Gastrocnemius medialis (tissue), 4 donors: ENCODE measurements at regions not wholly inside any gene's neighbourhood (a gene's known extent, or its start where the extent isn't known, plus 50 kb on each side); places are given as distances from the start of the nearest gene placed in this dataset.

Experiments
- ATAC-seq, 2 donors: fragments of 150-250 bp; one replicate each; pipeline ENCODE4 v1.9.1; 2016
- DNase-seq, 2 donors: peaks; one replicate each; pipeline ENCODE4 v3.0.0-alpha.2; 2019
- H3K27ac ChIP-seq, 4 donors: fragments of 200-600 bp; sonication (generic); 1 replicate in 1 of 4; 2 replicates in 3 of 4; pipeline ENCODE4 v1.5.1; 2016 to 2018; ENCODE audit warnings: mild to moderate bottlenecking in 2 of 4, moderate library complexity in 1 of 4
- H3K27me3 ChIP-seq, 3 donors: fragments of 200-600 bp; sonication (generic) in 2 of 3; 1 replicate in 1 of 3; 2 replicates in 2 of 3; pipeline versions ENCODE4 v1.5.1 to v1.6.0; 2016 to 2019; ENCODE audit warnings: mild to moderate bottlenecking in 1 of 3, moderate library complexity in 1 of 3
- H3K36me3 ChIP-seq, 2 donors: fragments of 200-600 bp; sonication (generic) in 1 of 2; one replicate each; pipeline ENCODE4 v1.5.1; 2017 to 2018
- H3K4me1 ChIP-seq, 2 donors: fragments of 200-600 bp; sonication (generic) in 1 of 2; one replicate each; pipeline ENCODE4 v1.5.1; 2016 to 2017; ENCODE audit warnings: mild to moderate bottlenecking in 2 of 2
- H3K4me3 ChIP-seq, 4 donors: fragments of 200-600 bp; sonication (generic) in 3 of 4; 1 replicate in 1 of 4; 2 replicates in 3 of 4; pipeline ENCODE4 v1.5.1; 2016 to 2019; ENCODE audit warnings: mild to moderate bottlenecking in 2 of 4
- H3K9me3 ChIP-seq, 3 donors: fragments of 200-600 bp; sonication (generic) in 2 of 3; 1 replicate in 1 of 3; 2 replicates in 2 of 3; pipeline ENCODE4 v1.5.1; 2016 to 2019
- CTCF ChIP-seq, 5 experiments: fragments of 450-650 bp in 3 of 5; fragments of 200-600 bp in 2 of 5; sonication (generic) in 2 of 5; IDR thresholded peaks in 4 of 5; conservative IDR thresholded peaks in 1 of 5; 1 replicate in 4 of 5; 2 replicates in 1 of 5; pipeline ENCODE4 v1.5.1; 2016 to 2019; ENCODE audit warnings: antibody characterized with exemption in 5 of 5, mild to moderate bottlenecking in 3 of 5, moderate library complexity in 3 of 5
- POLR2A ChIP-seq, 2 donors: fragments of 450-650 bp; IDR thresholded peaks; one replicate each; pipeline ENCODE4 v1.6.1; 2017; ENCODE audit warnings: antibody characterized with exemption in 2 of 2, mild to moderate bottlenecking in 2 of 2, moderate library complexity in 2 of 2
- in situ Hi-C, 4 donors: fragments of 200-750 bp; cut with MboI; loops; one replicate each; pipeline versions ENCODE4 v1.15.0 to v1.8.0; 2017; ENCODE audit warnings: low sequenced_read_pairs in 4 of 4
- intact Hi-C: fragments of 100-400 bp; cut with DNase I; formaldehyde crosslinking; loops from one replicate; pipeline ENCODE4 v1.15.1; 2023; ENCODE audit warnings: low total_unique reads

GRCh38 chr10:10919976-10920375 is 97.7 kb upstream of the CELF2 start:
- H3K27ac ChIP-seq = no peak overlapping the region
- peaks cover 0 to 2% (median 0%) of the 10 kb centered on the region in 3 donors for H3K27me3 ChIP-seq
- TF ChIP-seq POLR2A (IDR thresholded peaks at IDR 0.05) = no peak
- TF ChIP-seq CTCF (IDR thresholded peaks at IDR 0.05 in 4 of 5, conservative IDR thresholded peaks at IDR 0.05 in 1 of 5) = no peak
- ATAC-seq (no peak), DNase-seq (no peak)
- intact Hi-C loops = loop anchor here (5.0 kb wide), 1 partner anchor 57 kb away; no protein-coding TSS in a partner anchor
- in situ Hi-C loops = no loop called here
- H3K4me1 ChIP-seq = peaks cover 0 to 3% of the 10 kb centered on the region in 2 donors
- no peaks in the 10 kb centered on the region for H3K36me3 ChIP-seq
- no peaks in the 10 kb centered on the region for H3K9me3 ChIP-seq
- no peak overlapping the region for H3K4me3 ChIP-seq

DNA sequence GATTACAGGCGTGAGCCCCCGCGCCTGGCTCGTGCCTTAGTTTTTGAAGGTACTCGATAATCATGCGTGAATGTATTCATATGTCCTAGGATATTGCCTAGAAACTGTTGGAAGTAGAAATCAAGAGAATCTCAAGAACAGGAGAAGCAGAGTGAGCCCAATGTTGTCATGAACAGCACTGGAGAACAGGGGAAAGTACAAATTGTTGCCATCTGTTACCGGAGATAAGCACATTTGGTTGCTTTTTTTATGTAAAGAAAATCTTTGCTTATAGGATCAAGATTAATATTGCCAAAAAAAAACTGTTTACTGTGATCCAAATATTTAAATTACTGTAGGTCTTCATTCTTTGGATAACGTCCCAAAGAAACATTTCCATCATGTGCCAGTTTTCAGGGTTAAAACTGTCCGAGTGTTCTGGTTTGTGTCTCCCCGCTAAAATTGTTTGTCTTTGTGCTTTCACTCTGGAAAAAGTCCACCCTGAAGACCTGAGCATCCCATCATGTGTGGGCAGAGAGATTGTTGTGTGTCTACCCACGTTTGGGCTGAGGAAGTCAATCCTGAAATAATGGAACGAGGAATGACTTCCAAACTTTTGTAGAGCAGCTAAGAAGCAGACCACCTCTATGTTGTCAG is 95.7 kb upstream of the CELF2 start:
- DNase-seq = no peak
- H3K9me3 ChIP-seq = no peaks in the 10 kb centered on the region
- H3K27me3 ChIP-seq = peaks cover 0 to 2% (median 0%) of the 10 kb centered on the region in 3 donors
- TF ChIP-seq POLR2A (IDR thresholded peaks at IDR 0.05) = no peak
- TF ChIP-seq CTCF (IDR thresholded peaks at IDR 0.05 in 4 of 5, conservative IDR thresholded peaks at IDR 0.05 in 1 of 5) = no peak
- ATAC-seq = no peak
- intact Hi-C loops = no loop called here
- H3K27ac ChIP-seq = no peak overlapping the region
- in situ Hi-C loops = no loop called here
- no peaks in the 10 kb centered on the region for H3K4me1 ChIP-seq
- H3K4me3 ChIP-seq = no peak overlapping the region
- H3K36me3 ChIP-seq = no peaks in the 10 kb centered on the region

- ATAC-seq = no peak
- no peak for TF ChIP-seq POLR2A (IDR thresholded peaks at IDR 0.05)
- TF ChIP-seq CTCF (IDR thresholded peaks at IDR 0.05 in 4 of 5, conservative IDR thresholded peaks at IDR 0.05 in 1 of 5) = no peak
- intact Hi-C loops = no loop called here
- Histone ChIP-seq H3K4me1 (no peaks in the 10 kb centered on the region), H3K27ac (no peak overlapping the region), H3K4me3 (no peak overlapping the region), H3K9me3 (no peaks in the 10 kb centered on the region), H3K36me3 (no peaks in the 10 kb centered on the region), H3K27me3 (peaks cover 0 to 2% (median 0%) of the 10 kb centered on the region in 3 donors)
- in situ Hi-C loops = no loop called here
- DNase-seq = no peak
Observed at GRCh38 chr10:10923029-10923651, 94.5 kb upstream of the CELF2 start.

DNA sequence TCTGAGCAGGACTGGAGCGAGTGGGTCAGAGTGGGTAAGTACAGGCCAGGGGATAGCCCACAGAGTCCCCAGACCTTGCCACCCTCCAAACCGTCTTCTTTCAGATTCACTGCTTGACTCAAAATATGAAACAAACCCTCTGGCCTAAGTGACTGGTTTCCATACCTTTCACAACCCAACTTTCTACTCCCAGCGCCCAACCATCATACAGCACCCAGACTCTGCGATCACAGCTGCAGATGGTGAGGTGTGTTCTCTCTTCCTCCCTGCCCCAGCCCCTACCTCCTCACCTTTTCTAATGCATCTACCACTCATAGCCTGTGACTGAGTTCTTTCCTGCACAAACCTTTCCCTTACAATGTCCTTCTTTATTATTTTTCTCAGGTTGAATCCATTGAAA is 92.0 kb upstream of the CELF2 start:
- in situ Hi-C loops = no loop called here

More for the DNA sequence above, 92.0 kb upstream of the CELF2 start:
- H3K9me3 ChIP-seq = no peaks in the 10 kb centered on the region
- no peak overlapping the region for H3K27ac ChIP-seq
- H3K4me3 ChIP-seq = no peak overlapping the region
- H3K27me3 ChIP-seq = peaks cover 0 to 2% (median 0%) of the 10 kb centered on the region in 3 donors
- no peak for TF ChIP-seq POLR2A (IDR thresholded peaks at IDR 0.05)
- TF ChIP-seq CTCF (IDR thresholded peaks at IDR 0.05 in 4 of 5, conservative IDR thresholded peaks at IDR 0.05 in 1 of 5) = no peak
- H3K4me1 ChIP-seq = no peaks in the 10 kb centered on the region
- H3K36me3 ChIP-seq = no peaks in the 10 kb centered on the region
- ATAC-seq (no peak), DNase-seq (no peak)
- intact Hi-C loops = no loop called here
